Iris pigment epithelial cell (primary cell): ENCODE measurements at regions not wholly inside any gene's neighbourhood (a gene's known extent, or its start where the extent isn't known, plus 50 kb on each side); places are given as distances from the start of the nearest gene placed in this dataset.
A peak's percentile ranks its signal among the peaks of the same experiment; 100 is the strongest.

Experiments used
- DNase-seq: peaks from one replicate; pipeline ENCODE4 v3.0.0-alpha.2; 2011; ENCODE audit warnings: low read depth

DNA sequence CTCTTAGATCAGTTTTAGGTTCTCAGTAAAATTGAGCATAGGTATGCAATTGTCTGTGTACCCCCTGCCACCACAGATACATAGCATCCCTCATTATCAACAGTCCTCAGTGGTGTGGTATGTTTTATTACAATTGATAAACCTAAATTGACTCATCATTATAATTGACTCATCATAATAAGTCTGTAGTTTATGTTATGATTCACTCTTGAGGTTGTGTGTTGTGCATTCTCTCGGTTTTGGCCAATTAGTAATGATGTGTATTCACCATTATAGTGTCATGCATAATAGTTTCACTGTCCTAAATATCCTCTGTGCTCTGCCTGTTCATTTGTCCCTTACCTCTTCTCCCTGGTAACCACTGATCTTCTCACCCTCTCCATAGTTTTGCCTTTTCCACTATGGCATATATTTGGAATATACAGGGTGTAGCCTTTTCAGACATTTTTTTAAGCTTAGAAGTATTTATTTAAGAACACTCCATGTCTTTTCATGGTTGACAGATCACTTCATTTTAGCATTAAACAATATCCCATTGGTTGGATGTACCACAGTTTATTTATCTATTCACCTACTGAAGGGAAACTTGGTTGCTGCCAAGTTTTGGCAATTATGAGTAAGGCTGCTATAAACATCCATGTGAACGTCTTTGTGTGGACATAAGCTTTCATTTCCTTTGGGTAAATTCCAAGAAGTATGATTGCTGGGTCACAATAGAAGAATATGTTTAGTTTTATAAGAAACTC lies 1620.6 kb upstream of the MIR17HG start:
- DNase-seq, result peak; percentile 93

DNA sequence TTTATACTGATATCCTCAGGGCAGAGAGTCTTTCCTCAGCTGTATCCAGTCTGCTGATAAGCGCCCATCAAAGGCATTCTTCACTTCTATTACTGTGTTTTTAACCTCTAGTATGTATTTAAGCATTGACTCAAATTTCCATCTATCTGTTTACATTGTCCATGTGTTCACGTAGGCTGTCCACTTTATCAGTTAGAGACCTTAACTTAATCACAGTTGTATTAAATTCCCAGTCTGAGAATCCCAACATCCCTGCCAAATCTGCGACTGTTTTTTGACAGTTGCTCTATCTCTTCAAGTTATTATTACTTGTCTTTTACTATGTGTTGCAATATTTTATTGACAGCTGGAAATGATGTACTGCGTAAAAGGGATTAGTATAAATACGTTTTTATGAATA lies 1613.7 kb upstream of the MIR17HG start:
- no peak for DNase-seq

DNA sequence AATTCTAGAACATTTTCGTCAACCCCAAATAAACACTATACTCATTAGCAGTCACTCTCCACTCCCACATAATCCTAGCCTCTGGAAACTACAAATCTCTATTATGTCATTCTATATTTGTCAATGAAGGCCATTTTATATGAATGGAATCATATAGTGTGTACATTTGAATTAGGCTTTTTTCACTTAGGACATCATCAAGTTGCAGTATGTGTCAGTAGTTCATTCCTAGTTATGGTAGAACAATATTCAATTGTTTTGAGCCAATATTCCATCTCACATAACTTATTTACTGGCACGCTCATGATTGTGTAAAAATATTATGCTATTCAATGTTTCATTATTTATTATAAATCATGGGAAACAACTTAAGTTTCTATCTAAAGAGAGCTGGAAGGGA lies 1610.4 kb upstream of the MIR17HG start:
- no peak for DNase-seq

DNA sequence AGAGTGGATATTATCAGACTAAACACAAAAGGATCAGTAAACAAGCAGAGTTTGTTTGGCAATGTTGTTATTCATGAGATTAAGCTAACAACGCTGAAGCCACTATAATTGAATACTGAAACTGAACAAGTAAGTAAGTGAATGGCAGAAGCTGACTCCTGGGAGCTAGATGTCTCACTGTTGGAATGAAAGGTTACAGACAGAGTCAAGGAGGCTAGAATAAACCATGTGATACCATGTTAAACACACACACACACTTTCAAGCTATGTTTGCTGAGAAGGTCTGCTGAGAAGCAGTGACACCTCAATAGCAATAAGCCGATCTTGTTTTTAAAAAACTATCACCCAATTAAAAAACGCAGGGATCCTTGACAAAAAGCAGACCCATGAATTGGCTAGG lies 1609.4 kb upstream of the MIR17HG start:
- no peak for DNase-seq

DNA sequence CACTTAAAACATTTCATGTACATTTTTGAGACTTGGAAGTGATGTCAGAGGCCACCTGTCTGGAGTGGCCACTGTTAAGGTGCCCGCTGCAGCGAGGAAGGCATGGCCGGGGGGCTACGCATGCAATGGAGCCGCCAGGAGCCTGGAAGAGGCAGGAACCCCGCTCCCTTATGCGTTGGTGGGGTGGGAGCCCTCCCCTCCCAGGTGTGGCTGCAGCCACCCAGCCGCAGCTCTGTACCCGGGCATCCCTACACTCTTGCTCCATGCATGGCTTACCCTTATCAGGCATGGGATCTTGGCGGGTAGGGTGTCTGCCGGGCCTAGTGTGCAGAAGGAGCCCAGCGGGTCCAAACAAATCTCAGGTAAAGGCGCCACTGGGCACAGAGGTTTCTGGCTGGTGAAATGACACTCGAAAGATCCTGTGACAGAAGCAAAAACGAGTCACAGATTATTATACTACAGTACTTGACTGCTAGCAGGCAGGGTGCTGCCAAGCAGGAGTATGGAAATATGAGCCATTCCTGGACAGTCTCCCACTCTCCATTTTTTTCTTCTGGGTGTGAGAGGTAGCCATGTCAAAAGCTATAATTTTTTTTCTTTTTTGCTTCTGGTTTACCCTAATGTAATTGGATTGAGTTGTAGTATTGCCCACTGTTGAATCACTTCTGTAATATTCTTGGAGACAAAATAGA lies 1606.3 kb upstream of the MIR17HG start:
- no peak for DNase-seq

DNA sequence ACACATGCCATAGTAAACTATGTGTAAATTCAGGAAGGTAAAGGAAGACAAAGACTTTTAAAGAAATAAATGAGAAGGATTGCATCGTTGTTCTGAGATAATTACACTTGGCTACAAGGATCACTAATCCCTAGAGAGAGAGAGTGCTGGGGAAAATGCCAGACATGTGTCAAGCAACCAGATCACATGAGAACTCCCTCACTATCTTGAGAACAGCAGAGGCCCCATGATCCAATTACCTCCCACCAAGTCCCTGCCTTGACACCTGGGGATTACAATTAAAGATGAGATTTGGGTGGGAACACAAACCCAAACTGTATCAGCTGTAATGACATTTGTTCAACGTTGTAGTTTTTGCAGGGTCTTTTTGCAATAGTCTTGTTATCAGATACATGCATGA lies 1600.9 kb upstream of the MIR17HG start:
- no peak for DNase-seq

DNA sequence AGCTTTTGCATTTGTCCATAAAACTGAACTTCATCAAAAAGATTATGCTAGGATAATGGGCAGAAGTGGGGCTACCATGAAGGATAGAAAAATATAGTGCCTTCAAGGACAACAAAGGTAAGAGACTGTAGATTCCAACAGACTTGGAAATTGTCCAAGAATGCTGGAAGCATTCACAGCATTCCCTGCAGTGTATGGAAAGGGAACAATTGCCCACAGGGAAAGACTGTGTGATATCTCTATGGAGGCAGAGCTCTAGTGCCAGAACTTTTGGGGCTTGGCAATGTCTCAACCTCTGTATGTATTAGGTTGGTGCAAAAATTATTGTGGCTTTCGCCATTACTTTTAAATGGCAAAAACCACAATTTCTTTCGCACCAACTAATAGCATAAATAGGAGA lies 1598.8 kb upstream of the MIR17HG start:
- no peak for DNase-seq

DNA sequence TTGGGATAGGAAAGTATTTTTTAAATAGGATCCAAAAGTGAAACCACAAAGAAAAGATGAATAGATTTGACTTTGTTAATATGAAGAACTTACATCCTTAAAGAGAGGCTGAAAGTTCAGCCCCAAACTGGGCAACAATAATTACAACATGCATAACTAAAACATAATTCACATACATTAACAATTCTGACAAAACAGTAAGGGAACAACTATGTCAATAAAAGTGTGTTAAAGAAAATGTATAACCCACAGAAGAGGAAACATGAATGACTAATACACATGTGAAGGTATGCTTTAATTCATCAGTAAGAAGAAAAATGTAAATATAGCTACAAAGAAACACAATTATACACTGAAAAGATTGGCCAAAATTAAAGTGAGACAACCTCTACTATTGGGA lies 1597.6 kb upstream of the MIR17HG start:
- peak; percentile 10 for DNase-seq

DNA sequence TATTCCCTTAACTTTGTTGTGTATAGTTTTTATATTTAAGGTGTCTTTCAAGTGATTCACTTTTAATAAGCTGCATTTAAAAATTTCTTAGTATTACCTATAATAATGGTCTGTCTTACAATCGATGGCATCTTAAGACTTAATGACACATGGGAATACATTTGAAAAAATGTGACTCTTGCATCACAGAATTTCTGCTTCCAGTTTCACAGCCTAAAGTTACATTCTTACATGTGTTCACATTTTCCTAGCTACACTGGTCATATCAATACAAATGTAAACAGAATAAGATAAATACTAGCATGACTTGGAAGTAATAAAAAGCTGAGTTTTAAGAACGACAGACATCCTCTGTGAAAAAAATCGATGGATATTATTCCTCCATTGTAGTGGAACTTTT lies 1597.1 kb upstream of the MIR17HG start:
- DNase-seq, result peak; percentile 47

DNA sequence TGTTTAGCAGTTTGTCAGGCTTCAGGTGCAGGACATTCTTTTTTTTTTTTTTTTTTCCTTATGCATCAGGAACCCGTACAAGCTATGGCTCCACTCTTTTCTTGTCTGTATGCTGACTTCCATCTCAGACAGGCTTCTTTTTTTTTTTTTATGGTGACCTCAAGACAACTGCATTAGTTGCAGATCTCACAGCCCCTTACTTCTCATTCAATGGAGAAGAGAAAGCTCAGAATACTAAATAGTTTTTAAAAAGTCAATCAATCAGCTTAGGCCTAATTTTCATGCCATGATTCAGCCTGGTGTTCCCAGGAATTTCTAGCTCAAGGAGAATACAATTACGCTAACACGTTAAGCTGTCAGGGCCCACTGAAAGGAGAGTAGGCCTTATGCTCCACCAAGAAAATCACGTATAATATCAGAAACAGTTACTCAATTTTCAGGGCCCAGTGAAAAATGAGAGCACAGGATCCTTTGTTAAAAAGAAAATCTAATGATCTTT lies 1596.0 kb upstream of the MIR17HG start:
- no peak for DNase-seq

DNA sequence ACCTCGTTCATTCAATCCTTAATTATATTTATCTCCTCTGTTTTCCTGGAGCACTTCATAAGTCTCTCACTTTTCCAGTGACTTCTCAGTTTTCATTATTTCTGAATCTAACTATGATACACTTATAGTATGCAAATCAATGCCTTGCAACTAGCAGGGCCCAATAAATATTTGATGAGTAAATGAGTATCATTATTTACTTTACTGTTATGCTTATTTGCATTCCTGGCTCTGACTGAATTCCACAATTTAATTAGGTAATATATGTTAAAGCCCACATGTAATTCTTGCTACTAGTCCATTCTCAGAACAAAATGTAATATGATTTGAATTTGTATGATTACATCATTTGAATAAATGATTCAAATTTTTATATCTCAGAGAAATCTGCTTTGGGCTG lies 1595.1 kb upstream of the MIR17HG start:
- DNase-seq, result no peak

DNA sequence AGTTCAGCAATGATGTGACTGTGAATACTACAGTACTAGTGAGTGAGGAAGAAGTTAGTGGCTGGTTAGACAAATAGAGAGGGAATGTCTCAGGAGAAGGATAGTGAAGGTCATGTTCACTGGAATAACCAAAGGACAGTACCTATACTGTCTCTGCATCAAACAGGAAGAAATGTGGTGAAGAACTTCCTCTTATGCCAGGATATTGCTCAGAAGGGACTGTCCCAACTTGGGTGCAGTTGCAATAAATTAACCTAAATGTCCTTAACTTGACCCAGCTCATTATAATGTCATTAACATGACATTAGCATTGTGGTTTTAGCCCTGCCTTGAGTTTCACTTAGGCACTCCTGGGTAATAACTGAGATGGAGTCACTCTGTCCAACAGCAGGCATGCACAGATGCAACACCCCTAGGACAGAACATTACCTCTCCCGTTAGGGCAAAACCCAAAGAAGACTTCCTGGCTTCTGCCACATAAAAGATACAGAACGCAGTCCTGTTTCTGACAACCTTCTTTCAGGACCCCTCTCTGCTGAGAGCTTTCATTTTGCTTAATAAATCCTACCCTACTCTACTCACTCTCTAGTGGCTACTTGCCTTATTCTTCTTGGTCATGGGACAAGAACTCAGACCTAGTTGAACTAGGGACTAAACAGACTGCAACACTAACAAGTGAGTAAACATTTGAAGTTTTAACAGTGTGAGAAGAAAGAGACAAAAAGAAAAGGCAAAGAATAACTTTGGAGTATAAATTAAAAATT lies 1591.6 kb upstream of the MIR17HG start:
- DNase-seq, result no peak

DNA sequence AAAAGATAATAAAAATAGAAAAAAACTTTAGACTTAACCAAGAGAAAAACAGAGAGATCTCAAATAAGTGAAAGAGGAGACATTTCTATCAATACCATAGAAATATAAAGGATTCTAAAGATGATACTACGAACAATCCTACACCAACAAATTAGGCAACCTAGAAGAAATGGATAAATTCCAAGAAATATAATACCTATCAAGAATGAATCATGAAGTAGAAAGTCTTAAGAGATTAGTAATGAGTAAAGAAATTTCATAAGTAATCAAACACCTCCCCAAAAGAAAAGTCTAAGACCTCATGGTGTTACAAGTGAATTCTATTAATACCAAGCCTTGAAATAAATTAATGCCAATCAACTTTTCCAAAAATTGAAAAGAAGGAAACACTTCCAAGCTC lies 1584.5 kb upstream of the MIR17HG start:
- DNase-seq, result peak; percentile 29

DNA sequence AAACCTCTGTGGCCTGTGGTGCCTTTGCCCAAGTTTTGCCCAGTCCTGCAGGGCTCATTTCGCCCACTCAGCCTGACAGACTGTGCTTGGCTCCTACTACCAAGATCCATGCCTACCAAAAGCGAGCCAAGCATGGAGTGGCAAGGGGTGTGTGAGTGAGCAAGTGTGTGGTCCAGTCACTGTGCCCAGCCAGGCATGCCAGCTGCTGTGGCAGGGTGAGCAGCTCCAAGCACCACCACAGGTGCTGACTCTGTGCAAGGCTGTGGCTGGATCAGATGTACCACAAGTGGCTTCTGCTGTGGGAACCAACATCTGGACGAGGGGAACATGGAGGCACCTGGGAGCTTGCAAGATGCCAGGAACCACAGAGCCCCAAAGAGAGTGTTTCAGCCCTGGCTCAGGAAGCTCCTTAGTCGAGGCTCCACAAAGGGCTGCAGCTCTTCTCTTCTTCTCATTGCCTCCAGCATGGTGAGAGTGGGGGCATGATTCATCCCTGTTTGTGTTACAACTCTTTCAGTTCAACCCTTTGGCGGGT lies 1564.2 kb upstream of the MIR17HG start:
- no peak for DNase-seq

DNA sequence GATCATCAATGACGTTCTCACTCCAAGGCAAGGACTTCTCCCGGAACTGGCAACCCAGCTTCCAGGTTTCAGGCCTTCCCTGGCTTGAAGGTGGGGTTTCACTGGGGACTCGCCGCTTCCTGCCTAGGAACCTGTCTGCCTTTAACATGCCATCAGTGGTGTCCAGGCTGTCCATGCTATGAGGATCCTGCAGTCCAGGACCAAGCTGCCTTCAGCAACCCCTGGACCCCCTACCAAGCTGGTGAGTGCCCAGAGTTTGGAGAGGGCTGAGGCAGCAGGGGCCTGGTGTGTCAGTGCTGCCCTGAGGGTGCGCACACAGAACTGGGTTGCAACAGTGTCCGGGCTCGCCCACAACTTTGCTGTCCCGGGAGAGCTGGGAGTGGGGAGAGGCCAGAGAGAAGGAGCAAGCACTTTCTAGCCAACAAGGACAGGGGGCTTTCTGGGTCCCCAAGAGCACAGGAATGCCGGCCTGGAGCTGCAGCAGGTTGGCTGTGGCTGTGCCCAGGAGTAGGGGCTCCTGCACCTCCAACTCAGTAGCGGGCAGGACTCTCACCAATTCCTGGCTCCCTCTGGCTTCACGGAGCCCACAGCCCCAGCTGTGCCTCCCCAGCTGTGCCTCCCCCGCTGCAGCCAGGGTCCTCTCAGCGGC lies 1563.2 kb upstream of the MIR17HG start:
- DNase-seq, result no peak

DNA sequence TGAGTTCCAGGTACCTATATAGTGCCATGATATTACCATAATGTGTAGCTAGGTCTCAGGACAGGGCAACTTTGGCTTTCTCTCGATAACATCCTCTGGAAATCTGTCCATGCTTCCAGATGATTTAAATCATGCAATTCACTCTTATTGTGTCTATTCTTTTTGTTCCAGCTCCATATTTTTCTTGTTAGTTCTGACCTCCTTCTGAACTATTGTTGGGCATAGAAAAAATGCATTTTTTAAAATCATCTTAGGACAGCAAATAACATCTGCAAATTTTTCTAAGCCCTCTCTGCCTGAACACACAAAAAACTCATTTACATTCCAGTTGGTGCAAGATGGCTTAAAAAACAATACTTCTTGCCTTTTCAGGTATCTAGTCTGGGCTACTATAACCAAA lies 1561.0 kb upstream of the MIR17HG start:
- no peak for DNase-seq

DNA sequence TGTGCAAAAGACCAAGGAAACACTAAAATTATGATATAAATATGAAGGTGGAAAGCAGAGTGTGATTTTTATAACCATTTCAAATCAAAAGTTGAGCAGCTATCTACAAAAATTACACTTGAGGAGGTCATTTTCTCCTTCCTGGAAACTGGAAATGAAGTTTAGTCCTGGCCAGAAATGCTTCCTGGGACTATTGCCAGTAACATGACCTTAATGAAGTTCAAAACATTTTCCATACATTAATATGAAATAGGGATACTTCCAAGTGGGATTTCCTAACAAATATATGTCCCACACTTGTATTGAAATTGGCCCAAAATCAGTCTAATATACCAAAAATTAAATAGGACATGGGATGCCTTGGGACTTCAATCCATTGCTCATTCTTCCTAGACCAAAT lies 1556.8 kb upstream of the MIR17HG start:
- DNase-seq, result no peak

DNA sequence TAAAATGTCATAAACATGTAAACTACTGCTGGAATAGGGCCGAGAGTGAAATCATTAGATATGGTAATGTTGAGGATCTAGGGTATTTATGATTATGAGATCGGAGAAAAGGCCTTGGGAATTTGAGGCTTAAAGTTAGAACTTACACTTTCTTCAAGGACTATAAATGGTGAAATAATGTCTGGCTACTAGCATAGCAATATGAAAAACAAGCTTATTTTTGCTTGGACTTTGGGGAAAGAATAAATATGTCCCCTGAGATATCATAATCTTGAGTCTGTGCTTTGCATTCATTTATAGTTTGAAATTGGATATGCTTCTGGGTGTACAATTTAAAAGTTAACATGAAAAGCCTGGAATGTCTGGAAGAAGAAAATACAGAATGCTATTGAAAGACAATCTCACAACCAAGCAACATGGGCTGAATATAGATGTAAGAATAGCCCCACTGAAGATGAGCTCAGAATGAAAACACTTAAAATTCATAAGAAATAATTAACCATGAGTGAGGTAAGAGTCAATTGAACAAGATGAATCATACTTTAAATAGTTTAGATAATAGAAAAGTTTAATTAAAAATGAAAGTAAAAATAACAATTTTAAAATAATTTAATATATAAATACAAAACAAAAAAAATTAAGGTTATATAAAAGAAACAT lies 1555.4 kb upstream of the MIR17HG start:
- DNase-seq, result no peak

DNA sequence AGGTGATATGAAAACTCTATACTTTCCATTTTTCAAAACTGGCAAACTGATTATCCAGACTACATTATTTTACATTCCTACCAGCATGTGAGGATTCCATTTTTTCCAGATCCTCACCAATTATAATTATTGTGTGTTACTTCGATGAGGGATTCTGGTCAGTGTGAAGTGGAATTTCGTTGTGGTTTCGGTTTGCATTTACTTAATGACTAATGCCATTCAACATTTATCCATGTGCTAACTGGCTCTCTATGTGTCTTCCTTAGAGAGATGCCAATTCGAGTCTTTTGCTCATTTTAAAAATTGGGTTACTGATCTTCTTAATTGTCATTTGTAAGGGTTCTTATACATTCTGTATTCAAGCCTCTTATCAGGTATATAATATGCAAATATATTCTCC lies 1551.3 kb upstream of the MIR17HG start:
- DNase-seq, result no peak

DNA sequence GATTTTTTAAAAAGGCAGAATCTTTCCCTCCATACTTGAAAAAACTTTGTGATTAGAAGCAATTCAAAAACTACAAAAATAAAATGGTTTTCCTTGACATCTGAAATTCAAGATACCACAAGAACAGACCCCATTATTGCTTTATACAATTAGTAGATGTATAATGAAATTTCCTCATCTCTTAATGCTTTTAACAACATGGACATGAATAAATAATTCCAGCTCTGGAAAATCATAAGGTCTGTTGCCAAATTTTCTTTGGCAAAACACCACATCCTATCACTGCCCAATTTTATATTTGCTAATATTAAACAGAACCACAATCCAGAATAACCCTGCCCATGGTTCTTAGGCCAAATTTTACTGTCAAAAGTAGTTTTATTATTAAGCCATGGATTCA lies 1543.6 kb upstream of the MIR17HG start:
- no peak for DNase-seq

DNA sequence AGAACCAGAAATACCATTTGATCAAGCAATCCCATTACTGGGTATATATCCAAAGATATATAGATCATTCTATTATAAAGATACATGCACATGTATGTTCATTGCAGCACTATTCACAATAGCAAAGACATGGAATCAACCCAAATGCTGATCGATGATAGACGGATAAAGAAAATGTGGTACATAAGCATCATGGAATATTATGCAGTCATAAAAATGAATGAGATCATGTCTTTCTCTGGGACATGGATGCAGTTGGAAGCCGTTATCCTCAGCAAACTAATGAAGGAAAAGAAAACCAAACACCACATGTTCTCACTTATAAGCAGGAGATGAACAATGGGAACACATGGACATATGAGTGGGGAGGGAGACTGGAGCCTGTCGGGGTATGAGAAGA lies 1540.9 kb upstream of the MIR17HG start:
- no peak for DNase-seq

DNA sequence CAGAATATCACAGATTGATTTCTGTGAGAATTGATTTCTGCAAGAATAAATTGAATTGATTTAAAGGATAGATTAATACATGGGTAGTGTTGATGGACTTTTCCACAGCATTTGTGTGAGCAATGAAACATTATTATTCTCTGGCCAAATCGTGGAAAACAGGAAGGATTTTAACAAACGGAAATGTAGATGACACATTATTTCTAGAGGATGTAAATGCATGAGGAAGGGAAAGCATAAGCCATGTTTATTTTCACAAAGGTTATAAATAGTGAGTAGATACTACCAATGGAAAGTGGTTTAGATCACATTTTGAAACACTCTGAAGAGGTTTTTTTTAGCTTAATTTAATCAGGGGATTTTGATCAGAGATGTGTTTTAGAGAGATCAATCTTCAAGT lies 1534.6 kb upstream of the MIR17HG start:
- peak; percentile 4 for DNase-seq
